Uterus (tissue), 2 donors: ENCODE measurements at regions not wholly inside any gene's neighbourhood (a gene's known extent, or its start where the extent isn't known, plus 50 kb on each side); places are given as distances from the start of the nearest gene placed in this dataset.
A peak's percentile ranks its signal among the peaks of the same experiment; 100 is the strongest.

Experiments
- POLR2A ChIP-seq, 2 donors: fragments of 450-650 bp; IDR thresholded peaks; one replicate each; pipeline ENCODE4 v1.6.1; 2016; ENCODE audit warnings: antibody characterized with exemption in 2 of 2, mild to moderate bottlenecking in 1 of 2, moderate library complexity in 1 of 2
- TF ChIP-seq, protein P1 (sequence below), 4 experiments: fragments of 200-600 bp in 2 of 4; fragments of 450-650 bp in 2 of 4; sonication (generic) in 2 of 4; IDR thresholded peaks; one replicate each; pipeline ENCODE4 v1.5.1; 2016 to 2019; ENCODE audit warnings: antibody characterized with exemption in 4 of 4, mild to moderate bottlenecking in 2 of 4, moderate library complexity in 1 of 4

DNA sequence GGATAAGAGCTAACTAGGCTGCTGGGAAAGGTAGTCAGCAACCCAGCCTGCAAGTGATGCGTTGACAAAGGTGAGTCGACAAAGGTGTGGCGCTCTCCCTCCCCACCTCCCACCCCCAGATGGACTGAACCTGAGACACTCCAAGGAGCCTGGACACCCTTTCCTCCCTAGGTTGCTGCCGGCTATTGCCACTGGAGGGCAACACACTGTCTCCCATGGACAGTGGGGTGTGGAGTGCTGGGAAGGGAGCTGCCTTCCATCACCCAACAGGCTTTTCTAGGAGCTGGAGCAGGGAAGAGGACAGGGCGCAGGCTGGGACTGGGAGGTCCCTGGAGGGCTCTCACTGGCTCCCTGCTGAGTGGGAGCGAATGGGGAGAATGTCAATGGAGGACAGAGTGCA lies 75.4 kb upstream of the ARAP3 start:
- TF ChIP-seq, protein P1, sequence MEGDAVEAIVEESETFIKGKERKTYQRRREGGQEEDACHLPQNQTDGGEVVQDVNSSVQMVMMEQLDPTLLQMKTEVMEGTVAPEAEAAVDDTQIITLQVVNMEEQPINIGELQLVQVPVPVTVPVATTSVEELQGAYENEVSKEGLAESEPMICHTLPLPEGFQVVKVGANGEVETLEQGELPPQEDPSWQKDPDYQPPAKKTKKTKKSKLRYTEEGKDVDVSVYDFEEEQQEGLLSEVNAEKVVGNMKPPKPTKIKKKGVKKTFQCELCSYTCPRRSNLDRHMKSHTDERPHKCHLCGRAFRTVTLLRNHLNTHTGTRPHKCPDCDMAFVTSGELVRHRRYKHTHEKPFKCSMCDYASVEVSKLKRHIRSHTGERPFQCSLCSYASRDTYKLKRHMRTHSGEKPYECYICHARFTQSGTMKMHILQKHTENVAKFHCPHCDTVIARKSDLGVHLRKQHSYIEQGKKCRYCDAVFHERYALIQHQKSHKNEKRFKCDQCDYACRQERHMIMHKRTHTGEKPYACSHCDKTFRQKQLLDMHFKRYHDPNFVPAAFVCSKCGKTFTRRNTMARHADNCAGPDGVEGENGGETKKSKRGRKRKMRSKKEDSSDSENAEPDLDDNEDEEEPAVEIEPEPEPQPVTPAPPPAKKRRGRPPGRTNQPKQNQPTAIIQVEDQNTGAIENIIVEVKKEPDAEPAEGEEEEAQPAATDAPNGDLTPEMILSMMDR (IDR thresholded peaks at IDR 0.05), result peak in 3 of 4 experiments; percentile 7 to 32 (median 15)
- no peak for TF ChIP-seq POLR2A (IDR thresholded peaks at IDR 0.05)
